Uterus (tissue), 2 donors: ENCODE measurements at regions not wholly inside any gene's neighbourhood (a gene's known extent, or its start where the extent isn't known, plus 50 kb on each side); places are given as distances from the start of the nearest gene placed in this dataset.

Source experiments
- POLR2A ChIP-seq, 2 donors: fragments of 450-650 bp; IDR thresholded peaks; one replicate each; pipeline ENCODE4 v1.6.1; 2016; ENCODE audit warnings: antibody characterized with exemption in 2 of 2, mild to moderate bottlenecking in 1 of 2, moderate library complexity in 1 of 2
- TF ChIP-seq, protein P1 (sequence below), 4 experiments: fragments of 200-600 bp in 2 of 4; fragments of 450-650 bp in 2 of 4; sonication (generic) in 2 of 4; IDR thresholded peaks; one replicate each; pipeline ENCODE4 v1.5.1; 2016 to 2019; ENCODE audit warnings: antibody characterized with exemption in 4 of 4, mild to moderate bottlenecking in 2 of 4, moderate library complexity in 1 of 4

DNA sequence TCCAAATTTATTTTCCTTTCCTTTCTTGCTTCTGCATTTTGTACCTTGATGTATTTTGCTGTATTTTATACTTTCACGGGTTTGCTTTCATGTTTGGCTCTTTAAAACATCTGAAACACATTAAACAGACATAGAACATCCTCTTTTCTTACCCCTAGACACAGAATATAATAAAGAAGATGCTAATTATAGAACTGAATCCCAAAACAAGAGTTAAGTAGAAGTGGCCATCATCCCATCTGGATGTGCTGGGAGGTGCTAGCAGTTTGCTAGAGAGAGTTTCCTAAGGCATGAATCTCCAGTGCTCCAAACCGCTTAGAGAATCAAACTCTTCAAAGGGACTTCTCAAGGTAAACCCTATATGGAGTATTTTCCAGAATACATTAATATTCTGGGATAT, 53.9 kb upstream of the GNG12 start:
- TF ChIP-seq, protein P1, sequence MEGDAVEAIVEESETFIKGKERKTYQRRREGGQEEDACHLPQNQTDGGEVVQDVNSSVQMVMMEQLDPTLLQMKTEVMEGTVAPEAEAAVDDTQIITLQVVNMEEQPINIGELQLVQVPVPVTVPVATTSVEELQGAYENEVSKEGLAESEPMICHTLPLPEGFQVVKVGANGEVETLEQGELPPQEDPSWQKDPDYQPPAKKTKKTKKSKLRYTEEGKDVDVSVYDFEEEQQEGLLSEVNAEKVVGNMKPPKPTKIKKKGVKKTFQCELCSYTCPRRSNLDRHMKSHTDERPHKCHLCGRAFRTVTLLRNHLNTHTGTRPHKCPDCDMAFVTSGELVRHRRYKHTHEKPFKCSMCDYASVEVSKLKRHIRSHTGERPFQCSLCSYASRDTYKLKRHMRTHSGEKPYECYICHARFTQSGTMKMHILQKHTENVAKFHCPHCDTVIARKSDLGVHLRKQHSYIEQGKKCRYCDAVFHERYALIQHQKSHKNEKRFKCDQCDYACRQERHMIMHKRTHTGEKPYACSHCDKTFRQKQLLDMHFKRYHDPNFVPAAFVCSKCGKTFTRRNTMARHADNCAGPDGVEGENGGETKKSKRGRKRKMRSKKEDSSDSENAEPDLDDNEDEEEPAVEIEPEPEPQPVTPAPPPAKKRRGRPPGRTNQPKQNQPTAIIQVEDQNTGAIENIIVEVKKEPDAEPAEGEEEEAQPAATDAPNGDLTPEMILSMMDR (IDR thresholded peaks at IDR 0.05): no peak
- TF ChIP-seq POLR2A (IDR thresholded peaks at IDR 0.05): no peak
